GM19043 (cell line): ENCODE measurements at regions not wholly inside any gene's neighbourhood (a gene's known extent, or its start where the extent isn't known, plus 50 kb on each side); places are given as distances from the start of the nearest gene placed in this dataset.
"Not testable (repeated sequence)": the region's sequence is repeated elsewhere in the genome, so short reads cannot be mapped to it uniquely, and the experiment has no call there.

Experiments used
- ATAC-seq: cut with Tn5 transposase; IDR thresholded peaks from one replicate; pipeline ENCODE4 v1.9.1; 2021; ENCODE audit warnings: low read depth; ENCODE audit not compliant: unreplicated experiment

- ATAC-seq = no peak
Measured at GRCh38 chr2:38454081-38454480, 77.0 kb upstream of the ATL2 start.

GRCh38 chr2:38451778-38452177 lies 74.7 kb upstream of the ATL2 start:
- not testable (repeated sequence) for ATAC-seq

- no peak for ATAC-seq
Measured at GRCh38 chr2:38450509-38450908, 73.4 kb upstream of the ATL2 start.

- ATAC-seq = no peak
Measured at GRCh38 chr2:38448692-38449410, 71.8 kb upstream of the ATL2 start.

GRCh38 chr2:38446906-38447561 lies 70.0 kb upstream of the ATL2 start:
- ATAC-seq = no peak

- ATAC-seq = no peak
Measured at GRCh38 chr2:38446418-38446817, 69.3 kb upstream of the ATL2 start.

GRCh38 chr2:38444247-38444646 lies 67.2 kb upstream of the ATL2 start:
- no peak for ATAC-seq

GRCh38 chr2:38442643-38443541 lies 65.8 kb upstream of the ATL2 start:
- ATAC-seq = no peak

- no peak for ATAC-seq
Measured at GRCh38 chr2:38441346-38441745, 64.3 kb upstream of the ATL2 start.

- no peak for ATAC-seq
Measured at GRCh38 chr2:38440655-38441054, 63.6 kb upstream of the ATL2 start.

- no peak for ATAC-seq
Measured at GRCh38 chr2:38439863-38440262, 62.8 kb upstream of the ATL2 start.

- ATAC-seq = no peak
Measured at GRCh38 chr2:38438883-38439612, 62.0 kb upstream of the ATL2 start.

GRCh38 chr2:38438133-38438882 lies 61.2 kb upstream of the ATL2 start:
- no peak for ATAC-seq

- ATAC-seq = no peak
Measured at GRCh38 chr2:38436227-38436664, 59.2 kb upstream of the ATL2 start.

- ATAC-seq = no peak
Measured at GRCh38 chr2:38435775-38436174, 58.7 kb upstream of the ATL2 start.

- ATAC-seq = no peak
Measured at GRCh38 chr2:38434595-38434994, 57.5 kb upstream of the ATL2 start.

- ATAC-seq = no peak
Measured at GRCh38 chr2:38433607-38433975, 56.5 kb upstream of the ATL2 start.

- no peak for ATAC-seq
Measured at GRCh38 chr2:38432820-38433606, 55.9 kb upstream of the ATL2 start.

- no peak for ATAC-seq
Measured at GRCh38 chr2:38430597-38431207, 53.6 kb upstream of the ATL2 start.
